GM21619 (cell line): ENCODE measurements at regions not wholly inside any gene's neighbourhood (a gene's known extent, or its start where the extent isn't known, plus 50 kb on each side); places are given as distances from the start of the nearest gene placed in this dataset.

Source experiments
- ATAC-seq: cut with Tn5 transposase; IDR thresholded peaks from one replicate; pipeline ENCODE4 v1.9.1; 2021; ENCODE audit not compliant: unreplicated experiment

DNA sequence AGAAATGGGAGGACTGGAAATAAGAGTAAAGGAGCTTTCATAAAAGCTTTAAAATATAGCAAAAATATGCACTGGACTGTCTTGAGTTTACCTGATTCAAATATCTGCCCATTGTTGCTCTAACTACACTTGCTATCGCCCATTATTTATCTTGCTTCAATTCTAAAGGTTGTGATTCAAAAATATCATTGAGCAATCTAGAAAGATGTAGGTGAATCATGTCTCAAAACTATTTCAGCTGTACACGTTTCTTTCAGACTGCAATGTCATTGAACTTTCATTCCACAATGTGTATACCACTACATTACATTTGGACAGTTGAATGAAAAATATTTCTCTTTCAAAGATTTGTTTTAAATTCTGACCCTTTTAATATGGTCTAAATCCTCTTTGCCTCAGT lies 545.6 kb downstream of the BMP2 start:
- no peak for ATAC-seq

DNA sequence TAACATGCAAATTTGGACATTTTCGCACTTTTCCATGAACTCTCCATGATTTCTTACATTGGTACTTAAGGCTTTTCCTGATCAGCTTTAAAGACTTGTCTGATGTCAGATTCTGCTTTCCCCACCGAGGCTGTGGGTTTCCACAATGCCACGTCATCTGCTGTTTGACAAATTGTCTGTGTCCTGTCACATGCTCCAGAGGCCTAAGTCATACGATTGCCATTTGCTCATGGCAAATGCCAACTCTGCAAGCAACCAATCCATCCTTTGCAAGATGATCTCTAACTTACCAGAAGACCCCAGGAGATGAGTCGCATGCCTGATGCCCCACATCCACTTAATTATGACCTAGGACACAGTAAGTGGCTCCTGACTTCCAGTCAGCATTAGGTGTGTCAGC lies 556.5 kb downstream of the BMP2 start:
- ATAC-seq = no peak

DNA sequence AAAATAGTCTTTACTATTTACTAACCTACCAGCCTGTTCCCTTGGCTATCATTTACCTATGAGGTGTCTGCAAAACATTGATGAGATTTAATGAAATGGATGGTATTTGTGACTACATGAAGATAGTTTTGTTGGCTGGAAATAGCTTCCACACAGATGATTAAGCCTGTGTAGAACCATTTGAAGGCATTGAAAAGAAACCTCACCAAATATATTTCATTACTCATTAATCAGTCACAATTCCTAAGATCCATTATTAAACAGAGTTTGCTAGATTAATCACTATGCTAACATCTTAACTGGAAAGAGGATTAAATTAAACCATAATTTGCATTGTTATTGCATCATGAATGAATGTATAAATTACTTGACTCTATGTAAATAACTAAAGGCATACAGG lies 560.3 kb downstream of the BMP2 start:
- no peak for ATAC-seq

DNA sequence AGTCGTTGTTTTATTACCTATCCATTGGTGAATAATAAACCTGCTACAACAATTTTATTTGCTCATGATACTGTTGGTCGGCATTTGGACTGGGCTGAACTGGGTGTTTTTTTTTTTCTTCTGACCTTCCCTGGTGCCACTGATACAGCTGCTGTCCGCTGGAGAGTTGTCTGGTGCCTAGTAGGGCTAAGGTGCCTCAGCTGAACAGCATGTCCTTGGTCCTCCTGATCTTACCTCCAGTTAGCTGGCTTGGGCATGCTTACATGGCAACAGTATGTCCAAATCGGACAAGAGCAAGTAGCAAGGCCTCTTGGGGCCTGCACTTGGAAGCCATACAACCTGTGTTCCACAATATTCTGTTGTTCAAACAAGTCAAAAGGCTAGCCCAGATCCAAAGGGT lies 563.4 kb downstream of the BMP2 start:
- ATAC-seq = no peak

DNA sequence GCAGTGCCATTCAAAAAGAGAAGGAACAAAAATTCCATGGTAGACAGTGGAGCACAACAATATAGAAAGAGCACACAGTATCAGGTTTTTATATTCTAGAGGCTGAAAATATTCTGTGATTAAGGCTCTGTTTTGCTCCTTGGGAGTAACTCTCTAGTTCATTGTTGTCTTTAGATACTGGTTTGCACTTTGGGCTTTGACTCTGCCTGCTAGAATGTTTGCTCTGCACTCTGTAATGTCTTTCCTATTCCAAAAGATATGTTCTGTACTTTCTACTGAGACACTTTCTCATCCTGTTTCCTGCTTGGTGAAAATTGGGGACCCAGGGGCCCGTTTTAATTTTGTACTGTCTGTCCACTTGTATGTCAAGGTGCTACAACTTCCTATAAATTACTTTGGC lies 564.7 kb downstream of the BMP2 start:
- ATAC-seq = no peak

DNA sequence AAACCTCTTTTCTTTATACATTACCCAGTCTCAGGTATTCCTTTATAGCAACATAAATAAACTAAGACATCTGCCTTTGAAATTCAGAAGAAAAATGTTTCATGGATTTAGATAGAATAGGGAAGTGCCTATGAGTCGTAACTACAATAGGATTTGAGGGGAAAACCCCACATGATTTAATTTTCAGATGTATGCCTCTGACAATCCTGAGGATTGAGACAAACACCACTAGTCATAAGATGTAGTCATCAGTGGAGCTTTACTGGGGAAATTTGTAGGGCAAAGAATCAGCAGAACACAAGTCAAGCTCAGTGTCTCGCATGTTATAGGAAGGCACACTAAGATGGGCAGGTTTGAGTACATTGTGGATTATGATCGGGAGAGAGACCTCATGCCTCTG lies 566.4 kb downstream of the BMP2 start:
- ATAC-seq = no peak

DNA sequence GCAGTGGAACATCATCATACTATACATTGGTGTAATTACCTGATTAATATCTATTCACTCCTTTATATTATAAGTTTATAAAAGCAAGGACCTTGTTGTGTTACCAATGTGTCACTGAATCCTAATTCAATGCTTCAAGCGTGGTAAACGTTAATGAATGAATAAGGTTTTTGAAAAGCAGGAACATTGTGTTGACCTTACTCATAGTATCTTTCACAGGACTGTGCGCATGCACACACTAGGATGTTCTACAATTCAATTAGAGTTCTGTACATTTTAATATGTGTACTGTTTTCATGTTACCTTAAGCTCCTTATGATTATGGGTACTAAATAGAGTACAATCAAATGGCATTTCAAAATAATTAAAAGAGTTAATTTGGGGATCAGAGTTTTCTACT lies 578.5 kb downstream of the BMP2 start:
- no peak for ATAC-seq

GRCh38 chr20:7346562-7346961 lies 579.1 kb downstream of the BMP2 start:
- ATAC-seq = no peak

DNA sequence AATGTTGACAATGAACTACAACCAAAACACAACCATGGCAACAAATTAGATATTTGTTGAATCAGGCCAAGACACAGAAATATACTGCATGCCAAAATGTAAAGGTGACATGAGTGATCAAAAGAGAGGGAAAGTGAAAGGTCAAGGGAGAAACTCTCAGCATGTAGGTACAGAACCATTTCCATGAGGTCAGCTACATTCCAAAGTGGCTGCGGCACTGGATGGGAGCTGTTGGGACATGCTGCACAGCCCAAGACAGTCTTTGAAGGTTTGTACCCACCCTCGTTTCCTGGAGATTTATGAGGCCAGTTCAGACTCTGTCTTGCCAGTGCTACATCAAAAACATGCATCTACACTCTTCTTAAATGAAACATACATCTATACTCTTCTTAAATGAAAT lies 579.9 kb downstream of the BMP2 start:
- ATAC-seq = no peak

- ATAC-seq = no peak
These were observed 580.8 kb downstream of the BMP2 start for GRCh38 chr20:7348253-7348652.

DNA sequence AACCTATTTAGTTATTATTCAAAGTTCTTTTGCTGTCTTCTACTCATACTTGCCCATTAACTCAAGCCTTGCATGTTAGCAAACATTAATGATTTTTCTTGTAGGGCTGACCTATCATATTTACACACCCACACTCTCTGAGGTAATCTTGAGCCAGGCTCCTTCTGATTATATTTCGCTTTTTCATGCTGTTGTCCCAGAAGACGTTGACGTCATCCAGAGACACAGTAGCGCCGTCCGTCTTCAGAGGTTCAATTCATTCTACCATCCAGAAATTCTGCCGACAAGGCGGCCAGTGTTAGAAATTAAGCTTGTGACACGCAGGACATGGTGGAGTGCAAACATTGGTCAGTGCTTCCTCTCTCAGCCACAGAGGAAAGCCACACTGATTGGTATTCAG lies 584.7 kb downstream of the BMP2 start:
- ATAC-seq = no peak

- ATAC-seq = no peak
These were observed 585.2 kb downstream of the HAO1 start for GRCh38 chr20:7355051-7355450.

DNA sequence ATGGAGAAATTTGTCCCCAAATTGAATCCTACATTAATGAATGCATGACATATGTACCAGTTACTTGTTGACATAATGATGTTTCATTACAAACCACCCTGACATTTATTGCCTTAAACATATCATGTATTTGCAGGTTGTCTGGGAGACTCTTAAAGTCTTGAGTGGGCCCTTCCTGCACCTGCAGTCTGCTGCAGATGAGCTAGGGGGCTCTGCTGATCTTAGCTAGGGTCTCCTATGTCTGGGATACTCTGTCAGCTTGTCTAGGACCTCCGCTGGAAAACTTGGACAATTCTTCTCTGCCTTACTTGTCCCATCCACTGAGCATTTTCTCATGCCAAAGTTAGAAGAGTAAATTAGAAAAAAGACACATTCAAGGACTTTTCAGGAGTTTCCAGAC lies 581.6 kb downstream of the HAO1 start:
- no peak for ATAC-seq

- no peak for ATAC-seq
These were observed 580.5 kb downstream of the HAO1 start for GRCh38 chr20:7359739-7360138.

DNA sequence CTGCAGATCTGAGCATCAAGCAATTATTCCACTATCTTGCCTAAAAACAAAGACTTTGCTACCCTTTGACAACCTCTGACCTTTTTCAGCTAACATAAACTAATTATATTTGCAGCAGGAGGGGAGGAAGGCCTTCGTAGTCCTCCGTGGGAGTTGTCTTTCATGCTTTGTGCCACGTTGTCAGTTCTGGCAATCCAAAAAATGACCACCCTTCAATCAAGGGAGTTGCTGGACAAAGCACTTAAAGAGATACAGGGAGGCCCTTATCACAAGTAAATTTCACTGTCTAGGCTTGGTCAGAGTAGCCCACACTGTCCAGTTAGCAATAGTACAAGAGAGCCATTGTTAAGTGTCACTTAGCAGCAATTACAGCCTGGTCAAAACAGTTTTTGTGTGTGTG lies 578.9 kb downstream of the HAO1 start:
- ATAC-seq = no peak

DNA sequence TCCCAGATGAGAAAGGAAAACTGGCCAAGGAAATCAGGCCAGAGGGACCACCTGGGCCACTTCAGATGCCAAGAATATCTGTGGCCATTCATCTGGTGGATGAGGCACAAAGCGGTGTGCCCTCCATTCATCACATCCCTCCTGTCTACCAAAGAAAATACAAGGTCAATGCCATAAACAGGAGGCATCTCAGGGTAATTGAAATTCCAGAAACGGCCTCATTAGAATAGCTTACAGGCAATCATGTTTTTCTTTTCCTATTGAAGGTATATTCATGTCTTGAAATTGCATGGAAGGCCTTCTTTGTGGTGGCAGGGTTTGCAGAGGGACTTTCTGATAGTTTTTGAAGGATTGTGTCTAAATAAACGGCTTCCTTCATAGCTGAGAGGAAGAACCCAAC lies 578.3 kb downstream of the HAO1 start:
- no peak for ATAC-seq

GRCh38 chr20:7362601-7363000 lies 577.7 kb downstream of the HAO1 start:
- no peak for ATAC-seq

DNA sequence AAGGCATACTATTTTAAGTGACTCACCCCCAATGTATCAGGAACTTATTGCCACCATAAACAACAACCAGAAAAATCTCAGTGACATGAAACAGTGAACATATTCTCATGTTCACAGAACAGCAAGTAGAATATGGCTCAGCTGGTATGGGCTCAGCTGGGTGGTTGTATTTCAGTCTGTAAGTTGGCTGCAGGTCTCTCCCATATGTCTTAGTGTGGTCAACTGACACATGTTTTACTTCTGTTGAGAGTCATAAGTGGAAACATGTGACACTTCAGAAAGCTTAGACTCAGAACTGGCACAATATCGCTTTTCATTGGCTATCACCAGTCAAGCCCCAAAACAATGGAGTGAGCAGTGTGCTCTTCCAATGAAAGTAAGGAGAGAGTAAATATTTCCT lies 574.1 kb downstream of the HAO1 start:
- no peak for ATAC-seq

DNA sequence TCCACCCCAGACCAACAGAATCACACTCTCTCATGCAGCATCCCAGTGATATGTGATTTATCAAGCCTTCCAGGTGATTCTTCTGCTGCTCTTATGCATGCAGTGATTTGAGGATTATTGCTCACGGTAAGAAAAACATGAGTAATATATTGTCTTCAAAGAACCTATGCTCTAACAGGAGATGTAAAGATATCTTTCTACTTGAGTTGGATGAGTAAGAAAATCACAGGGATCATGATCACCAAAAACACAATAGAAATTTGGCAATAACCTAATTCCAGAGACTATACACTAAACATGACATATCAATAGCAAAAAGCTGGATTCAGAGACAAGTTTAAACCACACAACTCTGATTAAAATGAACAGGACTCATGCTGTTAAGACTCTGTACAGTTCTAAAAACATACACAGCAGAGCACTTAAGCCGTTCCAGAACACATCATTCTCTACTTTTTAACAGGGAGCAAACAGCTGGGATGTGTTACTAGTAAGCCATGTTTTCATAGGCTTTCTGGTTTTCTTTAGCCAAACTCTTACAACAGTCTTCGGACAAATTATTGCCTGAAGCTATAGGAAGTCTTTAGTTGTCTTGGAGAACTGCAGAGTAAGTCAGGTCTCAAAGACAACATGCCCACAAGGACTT lies 568.6 kb downstream of the HAO1 start:
- no peak for ATAC-seq

DNA sequence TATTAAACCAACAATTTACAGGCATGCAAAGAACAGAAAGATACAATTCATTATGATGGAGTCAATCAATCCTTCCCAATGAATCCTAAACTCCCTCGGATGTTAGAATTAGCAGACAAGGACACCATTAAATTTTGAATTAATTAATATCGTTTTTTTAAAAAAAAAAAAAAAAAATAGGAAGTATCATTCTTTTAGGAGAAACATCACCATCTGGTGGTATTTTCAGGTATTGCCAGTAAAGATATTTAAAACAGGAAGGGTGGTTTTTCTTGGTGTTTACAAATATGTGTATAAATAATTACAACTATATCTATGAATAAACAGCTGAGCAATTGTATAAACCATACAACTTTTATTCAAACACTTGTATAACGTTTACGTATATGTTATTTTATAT lies 564.4 kb downstream of the HAO1 start:
- ATAC-seq = no peak

DNA sequence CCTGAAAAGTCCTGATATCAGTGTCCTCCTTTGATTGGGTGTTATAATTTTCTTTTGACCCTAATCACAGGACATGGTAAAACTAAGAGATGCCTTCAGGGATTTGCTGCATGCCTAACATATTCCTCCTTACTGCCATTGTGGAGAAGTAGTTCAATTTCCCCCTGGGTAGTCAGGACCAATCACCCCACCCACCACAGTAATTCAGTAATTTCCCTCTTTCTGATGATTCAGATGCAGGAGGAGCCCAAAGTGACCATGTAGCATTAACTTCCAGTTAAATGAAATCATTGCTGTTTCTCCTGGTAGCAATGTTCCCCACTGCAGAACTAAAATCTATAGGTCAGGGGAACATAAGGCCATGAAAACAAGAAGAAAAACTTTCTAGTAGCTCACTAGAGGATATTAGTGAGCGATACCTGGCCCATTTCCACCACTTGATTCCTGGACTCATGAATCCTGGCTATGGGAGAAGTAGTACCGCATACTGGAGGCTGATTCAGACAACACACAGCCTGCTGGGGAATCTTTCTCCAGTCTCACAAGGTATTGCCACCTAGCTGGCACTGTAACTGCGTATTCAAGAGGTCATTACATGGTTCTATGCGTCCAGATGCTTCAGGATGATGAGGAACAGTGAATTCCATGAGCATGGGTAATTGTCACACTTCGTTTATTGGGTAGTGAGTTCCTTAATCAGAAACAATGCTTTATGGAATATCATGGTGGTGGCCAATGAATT lies 561.2 kb downstream of the HAO1 start:
- no peak for ATAC-seq

- ATAC-seq = no peak
These were observed 560.5 kb downstream of the HAO1 start for GRCh38 chr20:7379621-7380220.

- no peak for ATAC-seq
These were observed 557.0 kb downstream of the HAO1 start for GRCh38 chr20:7383216-7383615.
